PC-3 (cell line): ENCODE measurements at regions not wholly inside any gene's neighbourhood (a gene's known extent, or its start where the extent isn't known, plus 50 kb on each side); places are given as distances from the start of the nearest gene placed in this dataset.

Source experiments
- ATAC-seq: fragments of 200-7000 bp; cut with Tn5 transposase; 2 replicates; pipeline ENCODE4 v1.9.1; 2020; ENCODE audit warnings: mild to moderate bottlenecking, moderate library complexity
- BruUV-seq: library from RNA; stranded (reverse); fragments of 400-500 nt; replicated peaks from 2 replicates; lab custom pipeline; 2021; lab: Mats Ljungman, UMichigan
- CTCF ChIA-PET: fragments of 300-600 bp; sonication (Branson Sonifier 250); formaldehyde crosslinking; loops from one replicate; lab custom pipeline; 2022; ENCODE audit warnings: antibody characterized with exemption; lab: Charles Lee
- POLR2A ChIA-PET: fragments of 300-600 bp; sonication (Branson Sonifier 250); formaldehyde crosslinking; loops from one replicate; lab custom pipeline; 2022; ENCODE audit warnings: antibody characterized with exemption; ENCODE audit not compliant: unreplicated experiment; lab: Charles Lee
- DNase-seq: peaks from one replicate; pipeline ENCODE4 v3.0.0-alpha.2; 2015
- H2AFZ ChIP-seq: fragments of 300-600 bp; sonication (generic); 2 replicates; pipeline ENCODE4 v1.6.0; 2016; ENCODE audit warnings: antibody characterized with exemption, low read length
- H3F3A ChIP-seq: fragments of 300-600 bp; sonication (generic); one replicate; pipeline ENCODE4 v1.6.0; 2017; ENCODE audit warnings: antibody characterized with exemption, low read length, control low read depth, mild to moderate bottlenecking; ENCODE audit not compliant: unreplicated experiment
- H3K27ac ChIP-seq: fragments of 300-600 bp; sonication (generic); 2 replicates; pipeline ENCODE4 v1.5.1; 2016; ENCODE audit warnings: mild to moderate bottlenecking, low read length
- H3K27me3 ChIP-seq: fragments of 300-600 bp; sonication (generic); 2 replicates; pipeline ENCODE4 v1.6.1; 2016; ENCODE audit warnings: low read length, mixed read lengths
- H3K36me3 ChIP-seq: fragments of 300-600 bp; sonication (generic); 2 replicates; pipeline ENCODE4 v1.6.1; 2016; ENCODE audit warnings: low read depth, mixed run types, low read length, mixed read lengths
- H3K4me1 ChIP-seq: fragments of 300-600 bp; sonication (generic); 2 replicates; pipeline ENCODE4 v1.5.1; 2016; ENCODE audit warnings: low read length; ENCODE audit not compliant: insufficient read depth
- H3K4me2 ChIP-seq: fragments of 300-600 bp; sonication (generic); 2 replicates; pipeline ENCODE4 v1.6.0; 2016; ENCODE audit warnings: low read length
- H3K4me3 ChIP-seq: fragments of 300-600 bp; sonication (generic); 2 replicates; pipeline ENCODE4 v1.5.1; 2016; ENCODE audit warnings: mild to moderate bottlenecking, low read length, mixed read lengths
- H3K79me2 ChIP-seq: fragments of 300-600 bp; sonication (generic); 2 replicates; pipeline ENCODE4 v1.6.1; 2017; ENCODE audit warnings: low read length, mixed read lengths
- H3K9ac ChIP-seq: fragments of 300-600 bp; sonication (generic); 2 replicates; pipeline ENCODE4 v1.6.0; 2016; ENCODE audit warnings: mild to moderate bottlenecking, low read length
- H3K9me2 ChIP-seq: fragments of 300-600 bp; sonication (generic); replicated peaks from 2 replicates; pipeline ENCODE4 v1.6.1; 2016; ENCODE audit warnings: mixed run types, low read length, mixed read lengths
- H3K9me3 ChIP-seq: fragments of 300-600 bp; sonication (generic); 2 replicates; pipeline ENCODE4 v1.6.1; 2016; ENCODE audit warnings: low read length, mixed read lengths
- H4K20me1 ChIP-seq: fragments of 300-600 bp; sonication (generic); 2 replicates; pipeline ENCODE4 v1.6.1; 2016; ENCODE audit warnings: low read length, mixed read lengths
- EZH2 ChIP-seq: fragments of 300-600 bp; sonication (generic); IDR thresholded peaks from one replicate; pipeline ENCODE4 v1.6.1; 2017; ENCODE audit warnings: antibody characterized with exemption, mild to moderate bottlenecking, low read length; ENCODE audit not compliant: unreplicated experiment
- EZH2phosphoT487 ChIP-seq: fragments of 300-600 bp; sonication (generic); IDR thresholded peaks from 2 replicates; pipeline ENCODE4 v1.6.1; 2018; ENCODE audit warnings: mild to moderate bottlenecking, antibody characterized with exemption, low read length, borderline replicate concordance
- intact Hi-C: fragments of 100-400 bp; cut with micrococcal nuclease; formaldehyde crosslinking; loops from 2 replicates; pipeline ENCODE4 v1.9.0; 2023
- TF ChIP-seq, protein P1 (sequence below): fragments of 300-600 bp; sonication (generic); conservative IDR thresholded peaks from 2 replicates; pipeline ENCODE4 v1.5.1; 2017; ENCODE audit warnings: antibody characterized with exemption, low read depth, mild to moderate bottlenecking, low read length

DNA sequence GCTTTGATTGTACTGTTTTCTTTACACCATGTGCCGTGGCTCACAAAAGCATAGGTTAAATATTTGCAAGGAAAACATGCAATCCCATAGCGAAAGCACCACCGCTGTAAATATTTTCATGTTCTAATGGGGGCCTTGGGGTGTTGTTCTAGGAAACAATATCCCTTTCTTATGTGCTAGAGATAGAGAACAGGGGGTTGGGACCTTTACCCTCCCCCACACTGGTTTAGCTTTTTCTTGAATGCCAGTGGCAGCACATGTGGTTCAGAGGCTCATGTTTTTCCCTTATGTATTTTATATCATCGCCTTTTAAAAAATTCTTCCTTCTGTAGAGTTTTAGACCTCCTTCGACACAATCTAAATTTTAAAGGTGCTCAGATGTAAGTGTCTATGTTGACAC is 422.6 kb upstream of the TENM3 start:
- H3K79me2 ChIP-seq: no peaks in the 10 kb centered on the region

DNA sequence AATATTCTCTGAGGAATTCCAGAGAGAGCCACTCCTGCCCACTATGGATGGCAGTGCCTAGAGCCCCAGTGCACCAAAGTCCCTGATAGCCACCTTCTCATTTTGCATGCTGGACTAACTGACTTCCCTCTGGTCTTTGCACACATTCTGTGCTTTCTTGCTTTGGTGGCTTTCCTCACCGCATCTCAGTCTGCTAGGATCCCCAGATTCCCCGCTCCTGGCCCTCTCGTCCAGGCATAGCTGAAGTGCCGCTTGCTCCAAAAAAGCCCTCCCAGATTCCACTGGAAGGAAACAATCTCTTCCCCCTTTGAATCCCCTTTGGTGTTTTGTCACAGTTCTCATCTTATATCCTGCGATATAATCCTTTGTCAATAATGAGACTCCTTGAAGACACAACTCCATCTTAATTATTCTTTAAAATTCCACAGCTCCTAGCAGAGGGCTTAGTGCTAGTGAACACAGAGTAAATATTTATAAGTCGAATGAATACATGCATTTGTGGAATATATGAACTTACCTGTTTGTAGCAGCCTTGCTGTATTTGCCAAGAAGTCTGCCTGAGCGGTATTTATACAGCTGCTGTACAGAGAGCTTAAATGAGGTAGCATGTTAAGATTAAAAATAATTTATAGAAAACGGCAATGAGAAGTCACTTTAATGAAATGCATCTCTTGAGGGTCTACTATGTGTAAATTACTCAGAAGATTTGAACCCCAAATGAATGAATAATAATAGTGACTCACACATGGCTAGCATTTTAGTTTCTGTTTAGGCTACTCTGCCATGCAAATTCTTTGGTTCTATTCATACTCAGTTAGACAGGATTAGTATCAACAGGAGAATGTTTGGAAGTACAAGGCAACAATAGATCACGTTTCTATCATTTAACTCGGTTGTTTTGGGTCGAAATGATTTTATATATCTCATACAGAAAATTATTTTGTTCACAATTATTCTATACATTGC is 421.9 kb upstream of the TENM3 start:
- CTCF ChIA-PET: no interaction called here
- DNase-seq (no peak), ATAC-seq (no peak)
- Histone ChIP-seq H3K9me2 (no peaks in the 10 kb centered on the region), H3K79me2 (no peaks in the 10 kb centered on the region), H3F3A (no peaks in the 10 kb centered on the region), H3K4me3 (no peak overlapping the region), H3K36me3 (no peaks in the 10 kb centered on the region), H3K9me3 (no peaks in the 10 kb centered on the region), H3K4me1 (no peaks in the 10 kb centered on the region), H2AFZ (no peak overlapping the region), H3K27ac (no peak overlapping the region), H3K9ac (no peak overlapping the region), H4K20me1 (no peaks in the 10 kb centered on the region), H3K4me2 (no peak overlapping the region), H3K27me3 (no peaks in the 10 kb centered on the region)
- BruUV-seq: no TSS peak
- no peak for TF ChIP-seq EZH2phosphoT487
- TF ChIP-seq, protein P1, sequence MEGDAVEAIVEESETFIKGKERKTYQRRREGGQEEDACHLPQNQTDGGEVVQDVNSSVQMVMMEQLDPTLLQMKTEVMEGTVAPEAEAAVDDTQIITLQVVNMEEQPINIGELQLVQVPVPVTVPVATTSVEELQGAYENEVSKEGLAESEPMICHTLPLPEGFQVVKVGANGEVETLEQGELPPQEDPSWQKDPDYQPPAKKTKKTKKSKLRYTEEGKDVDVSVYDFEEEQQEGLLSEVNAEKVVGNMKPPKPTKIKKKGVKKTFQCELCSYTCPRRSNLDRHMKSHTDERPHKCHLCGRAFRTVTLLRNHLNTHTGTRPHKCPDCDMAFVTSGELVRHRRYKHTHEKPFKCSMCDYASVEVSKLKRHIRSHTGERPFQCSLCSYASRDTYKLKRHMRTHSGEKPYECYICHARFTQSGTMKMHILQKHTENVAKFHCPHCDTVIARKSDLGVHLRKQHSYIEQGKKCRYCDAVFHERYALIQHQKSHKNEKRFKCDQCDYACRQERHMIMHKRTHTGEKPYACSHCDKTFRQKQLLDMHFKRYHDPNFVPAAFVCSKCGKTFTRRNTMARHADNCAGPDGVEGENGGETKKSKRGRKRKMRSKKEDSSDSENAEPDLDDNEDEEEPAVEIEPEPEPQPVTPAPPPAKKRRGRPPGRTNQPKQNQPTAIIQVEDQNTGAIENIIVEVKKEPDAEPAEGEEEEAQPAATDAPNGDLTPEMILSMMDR: no peak
- TF ChIP-seq EZH2: no peak
- intact Hi-C loops: no loop called here
- POLR2A ChIA-PET: no interaction called here

More for the DNA sequence above, 422.6 kb upstream of the TENM3 start:
- no peaks in the 10 kb centered on the region for H3F3A ChIP-seq
- BruUV-seq: no TSS peak
- no peaks in the 10 kb centered on the region for H3K4me1 ChIP-seq
- no peak overlapping the region for H3K4me2 ChIP-seq
- H3K27me3 ChIP-seq: no peaks in the 10 kb centered on the region
- ChIA-PET CTCF (no interaction called here), POLR2A (no interaction called here)
- no peak overlapping the region for H2AFZ ChIP-seq
- H3K36me3 ChIP-seq: no peaks in the 10 kb centered on the region
- H3K9me3 ChIP-seq: no peaks in the 10 kb centered on the region
- H3K9me2 ChIP-seq: no peaks in the 10 kb centered on the region
- no peak overlapping the region for H3K4me3 ChIP-seq
- intact Hi-C loops: no loop called here
- no peak for DNase-seq
- no peak overlapping the region for H3K27ac ChIP-seq
- no peak overlapping the region for H3K9ac ChIP-seq
- ATAC-seq: no peak
- no peaks in the 10 kb centered on the region for H4K20me1 ChIP-seq
- TF ChIP-seq EZH2 (no peak), EZH2phosphoT487 (no peak)
- TF ChIP-seq, protein P1: no peak

DNA sequence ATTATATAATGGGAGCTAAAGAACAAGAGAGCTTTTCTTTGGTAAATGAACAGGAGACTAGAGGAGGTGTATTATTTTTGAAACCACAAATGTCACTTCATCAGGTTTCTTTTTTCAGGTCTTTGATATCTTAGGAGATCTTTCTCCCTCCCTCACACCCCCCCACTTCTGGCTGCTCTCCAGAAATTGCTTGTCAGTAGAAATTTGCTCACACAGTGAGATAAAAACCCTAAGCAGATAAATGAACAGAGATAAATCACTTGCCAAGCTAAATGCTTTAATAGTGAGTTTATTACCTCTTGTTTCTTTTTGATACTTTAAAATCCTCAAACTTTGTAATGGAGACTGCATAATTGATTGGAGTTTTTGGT is 421.2 kb upstream of the TENM3 start:
- no peaks in the 10 kb centered on the region for H3K36me3 ChIP-seq
- no peak for ATAC-seq
- H3K79me2 ChIP-seq: no peaks in the 10 kb centered on the region
- no peak overlapping the region for H2AFZ ChIP-seq
- BruUV-seq: no TSS peak
- H4K20me1 ChIP-seq: no peaks in the 10 kb centered on the region
- H3K4me2 ChIP-seq: no peak overlapping the region
- ChIA-PET POLR2A (no interaction called here), CTCF (no interaction called here)
- TF ChIP-seq EZH2phosphoT487: no peak
- TF ChIP-seq EZH2: no peak
- TF ChIP-seq, protein P1: no peak
- no peaks in the 10 kb centered on the region for H3K9me3 ChIP-seq
- H3K27me3 ChIP-seq: no peaks in the 10 kb centered on the region
- H3K9me2 ChIP-seq: no peaks in the 10 kb centered on the region
- no peak for DNase-seq
- no peaks in the 10 kb centered on the region for H3K4me1 ChIP-seq
- intact Hi-C loops: no loop called here
- no peak overlapping the region for H3K27ac ChIP-seq
- H3F3A ChIP-seq: no peaks in the 10 kb centered on the region
- no peak overlapping the region for H3K4me3 ChIP-seq
- H3K9ac ChIP-seq: no peak overlapping the region
